H1 (cell line): ENCODE measurements at regions not wholly inside any gene's neighbourhood (a gene's known extent, or its start where the extent isn't known, plus 50 kb on each side); places are given as distances from the start of the nearest gene placed in this dataset.

Experiments
- CEBPB ChIP-seq: IDR thresholded peaks from 2 replicates; pipeline ENCODE4 v1.6.1; 2012; ENCODE audit warnings: low read depth, low read length
- HDAC2 ChIP-seq, 2 experiments: fragments of 300-600 bp in 1 of 2; sonication (generic) in 1 of 2; IDR thresholded peaks; 2 replicates each; pipeline ENCODE4 v1.6.1; 2011 to 2012; ENCODE audit warnings: low read depth in 2 of 2, low read length in 2 of 2, mild to moderate bottlenecking in 2 of 2, moderate library complexity in 2 of 2, borderline replicate concordance in 1 of 2, inconsistent platforms in 1 of 2
- JUND ChIP-seq: IDR thresholded peaks from 2 replicates; pipeline ENCODE4 v1.6.1; 2011; ENCODE audit warnings: mild to moderate bottlenecking, improper control_type of control experiment, low read length
- MAFK ChIP-seq: IDR thresholded peaks from 2 replicates; pipeline ENCODE4 v1.6.1; 2012; ENCODE audit warnings: low read depth, mild to moderate bottlenecking, improper control_type of control experiment, low read length
- POLR2AphosphoS5 ChIP-seq: IDR thresholded peaks from 2 replicates; pipeline ENCODE4 v1.6.1; 2011; ENCODE audit warnings: low read depth, low read length
- SP1 ChIP-seq: IDR thresholded peaks from 2 replicates; pipeline ENCODE4 v1.6.1; 2011; ENCODE audit warnings: low read depth, low read length
- YY1 ChIP-seq: IDR thresholded peaks from 2 replicates; pipeline ENCODE4 v1.6.1; 2011; ENCODE audit warnings: low read depth, mild to moderate bottlenecking, low read length

GRCh38 chr6:17011985-17012384, 89.9 kb upstream of the STMND1 start (continued):
- TF ChIP-seq POLR2AphosphoS5 = no peak
- TF ChIP-seq JUND = no peak
- TF ChIP-seq YY1 = no peak
- no peak for TF ChIP-seq SP1
- no peak for TF ChIP-seq CEBPB
- TF ChIP-seq HDAC2 (IDR thresholded peaks at IDR 0.05; ENCODE audit: borderline replicate concordance in 1 of 2, low read depth in 2 of 2, low read length in 2 of 2) = no peak
- TF ChIP-seq MAFK = no peak
